ENCODE measurements at regions not wholly inside any gene's neighbourhood (a gene's known extent, or its start where the extent isn't known, plus 50 kb on each side); places are given as distances from the start of the nearest gene placed in this dataset.
A peak's percentile ranks its signal among the peaks of the same experiment; 100 is the strongest.

DNA sequence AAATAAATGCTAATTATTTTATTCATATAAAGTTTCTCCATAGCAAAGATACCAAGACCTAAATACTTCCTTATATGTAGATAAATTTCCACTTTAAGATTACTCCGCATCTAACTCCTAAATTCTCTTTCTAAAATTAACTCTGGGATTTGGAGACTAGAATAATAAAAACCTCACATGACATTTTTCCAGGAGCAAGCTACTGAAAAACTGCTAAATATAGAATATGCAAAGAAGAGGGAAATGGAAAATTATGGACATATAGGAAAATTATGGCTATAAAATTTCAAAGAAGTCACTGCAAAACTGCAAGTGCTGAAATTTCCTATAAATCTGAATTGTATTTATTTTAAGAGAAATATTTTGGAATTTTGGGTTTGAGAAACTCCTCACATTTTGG, 186.2 kb downstream of the DUSP6 start:
- no peaks in the 10 kb centered on the region for H3K36me3 ChIP-seq (ENCODE audit: insufficient read depth, low read length)
- H3K4me3 ChIP-seq (ENCODE audit: low read length): no peak overlapping the region
- H3K9ac ChIP-seq (ENCODE audit: low read depth, low read length): peak overlapping the region; percentile 31
- peaks cover 38% of the 10 kb centered on the region for H3K4me1 ChIP-seq (ENCODE audit: control insufficient read depth, insufficient read depth, low read length)
- no peak overlapping the region for H3K4me2 ChIP-seq (ENCODE audit: low read length)
- H3K27me3 ChIP-seq (ENCODE audit: control insufficient read depth, insufficient read depth, low read length): no peaks in the 10 kb centered on the region
- no peaks in the 10 kb centered on the region for H3K9me3 ChIP-seq (replicated peaks; ENCODE audit: low read length)

DNA sequence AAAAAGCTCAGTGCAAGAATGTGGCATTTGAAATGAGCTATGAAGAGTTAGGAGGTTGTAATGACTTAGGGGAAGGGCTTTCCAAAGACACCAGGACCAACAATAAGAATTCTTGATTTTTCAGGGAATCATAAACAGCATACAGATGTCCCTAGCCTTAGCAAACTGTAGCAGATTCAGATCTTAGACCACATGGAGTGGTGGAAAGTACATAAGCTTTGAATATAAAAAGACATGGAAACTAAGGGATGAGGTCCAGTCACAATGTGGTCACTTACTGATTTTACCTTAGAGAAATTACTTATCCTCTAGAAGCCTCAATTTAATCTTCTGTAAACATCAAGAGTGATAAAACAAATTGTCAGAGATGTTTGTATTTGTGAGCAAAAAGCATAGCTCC, 186.6 kb downstream of the DUSP6 start:
- no peaks in the 10 kb centered on the region for H3K36me3 ChIP-seq (ENCODE audit: insufficient read depth, low read length)
- peak overlapping the region; percentile 31 for H3K9ac ChIP-seq (ENCODE audit: low read depth, low read length)
- no peaks in the 10 kb centered on the region for H3K27me3 ChIP-seq (ENCODE audit: control insufficient read depth, insufficient read depth, low read length)
- no peak overlapping the region for H3K4me3 ChIP-seq (ENCODE audit: low read length)
- peaks cover 42% of the 10 kb centered on the region for H3K4me1 ChIP-seq (ENCODE audit: control insufficient read depth, insufficient read depth, low read length)
- H3K4me2 ChIP-seq (ENCODE audit: low read length): no peak overlapping the region
- H3K9me3 ChIP-seq (replicated peaks; ENCODE audit: low read length): no peaks in the 10 kb centered on the region

DNA sequence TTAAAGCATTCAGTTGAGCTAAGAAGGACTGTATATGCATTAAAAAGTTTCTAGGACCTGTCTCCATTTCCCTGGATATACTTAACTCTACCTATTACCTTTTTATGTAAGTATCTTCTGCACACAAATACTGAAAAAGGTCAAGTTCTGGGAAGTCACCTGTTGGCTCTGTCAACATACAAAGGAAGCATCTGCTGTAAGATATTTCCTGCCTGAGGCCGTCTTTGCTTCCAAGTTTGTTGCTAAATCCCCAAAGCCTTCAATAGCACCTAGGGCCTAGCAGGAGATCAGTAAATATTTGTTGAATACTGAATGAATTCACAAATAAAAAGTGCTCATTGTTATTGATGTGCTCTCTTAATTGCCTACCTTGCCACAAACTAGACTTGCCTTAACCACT, 188.4 kb downstream of the DUSP6 start:
- H3K4me1 ChIP-seq (ENCODE audit: control insufficient read depth, insufficient read depth, low read length): peaks cover 52% of the 10 kb centered on the region
- no peaks in the 10 kb centered on the region for H3K36me3 ChIP-seq (ENCODE audit: insufficient read depth, low read length)
- H3K9ac ChIP-seq (ENCODE audit: low read depth, low read length): no peak overlapping the region
- H3K27me3 ChIP-seq (ENCODE audit: control insufficient read depth, insufficient read depth, low read length): no peaks in the 10 kb centered on the region
- H3K9me3 ChIP-seq (replicated peaks; ENCODE audit: low read length): no peaks in the 10 kb centered on the region
- H3K4me3 ChIP-seq (ENCODE audit: low read length): no peak overlapping the region
- no peak overlapping the region for H3K4me2 ChIP-seq (ENCODE audit: low read length)

GRCh38 chr12:89162589-89163261, 189.6 kb downstream of the DUSP6 start:
- H3K9me3 ChIP-seq (replicated peaks; ENCODE audit: low read length): no peaks in the 10 kb centered on the region
- H3K9ac ChIP-seq (ENCODE audit: low read depth, low read length): peak overlapping the region; percentile 66
- peaks cover 59% of the 10 kb centered on the region for H3K4me1 ChIP-seq (ENCODE audit: control insufficient read depth, insufficient read depth, low read length)
- H3K4me3 ChIP-seq (ENCODE audit: low read length): no peak overlapping the region
- no peaks in the 10 kb centered on the region for H3K27me3 ChIP-seq (ENCODE audit: control insufficient read depth, insufficient read depth, low read length)
- peak overlapping the region; percentile 10 for H3K4me2 ChIP-seq (ENCODE audit: low read length)
- H3K36me3 ChIP-seq (ENCODE audit: insufficient read depth, low read length): no peaks in the 10 kb centered on the region

- Histone ChIP-seq H3K4me3 (ENCODE audit: low read length) (no peak overlapping the region), H3K9me3 (replicated peaks; ENCODE audit: low read length) (no peaks in the 10 kb centered on the region), H3K27me3 (ENCODE audit: control insufficient read depth, insufficient read depth, low read length) (no peaks in the 10 kb centered on the region), H3K36me3 (ENCODE audit: insufficient read depth, low read length) (no peaks in the 10 kb centered on the region), H3K4me1 (ENCODE audit: control insufficient read depth, insufficient read depth, low read length) (peaks cover 65% of the 10 kb centered on the region), H3K9ac (ENCODE audit: low read depth, low read length) (peak overlapping the region; percentile 66), H3K4me2 (ENCODE audit: low read length) (no peak overlapping the region)
These were observed 190.7 kb downstream of the DUSP6 start for GRCh38 chr12:89161557-89161956.

DNA sequence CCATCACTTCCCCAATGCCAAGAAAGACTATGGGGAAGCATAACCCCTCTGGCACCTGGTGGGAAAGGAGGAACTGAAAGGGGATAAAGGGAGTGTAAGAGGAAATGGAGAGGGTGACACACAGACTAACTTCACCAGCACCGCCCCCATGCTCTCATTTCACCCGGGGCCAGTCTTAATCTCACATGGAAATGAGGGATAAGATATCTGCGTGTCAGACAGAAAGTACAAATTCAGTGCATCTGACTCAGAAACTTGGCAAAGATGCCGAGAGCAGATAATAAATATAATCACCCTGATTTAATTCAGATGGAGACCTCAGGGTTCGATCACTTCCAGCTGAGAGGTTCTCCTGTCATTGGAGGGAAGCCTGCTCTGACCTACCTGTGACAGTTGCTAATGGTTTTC, 191.6 kb downstream of the DUSP6 start:
- Histone ChIP-seq H3K27me3 (ENCODE audit: control insufficient read depth, insufficient read depth, low read length) (no peaks in the 10 kb centered on the region), H3K36me3 (ENCODE audit: insufficient read depth, low read length) (no peaks in the 10 kb centered on the region), H3K4me2 (ENCODE audit: low read length) (peak overlapping the region; percentile 55), H3K9ac (ENCODE audit: low read depth, low read length) (peak overlapping the region; percentile 62), H3K4me1 (ENCODE audit: control insufficient read depth, insufficient read depth, low read length) (peaks cover 65% of the 10 kb centered on the region), H3K9me3 (replicated peaks; ENCODE audit: low read length) (no peaks in the 10 kb centered on the region), H3K4me3 (ENCODE audit: low read length) (peak overlapping the region; percentile 3)

GRCh38 chr12:89157413-89157812, 194.9 kb downstream of the DUSP6 start:
- no peak overlapping the region for H3K4me3 ChIP-seq (ENCODE audit: low read length)
- H3K36me3 ChIP-seq (ENCODE audit: insufficient read depth, low read length): no peaks in the 10 kb centered on the region
- no peaks in the 10 kb centered on the region for H3K27me3 ChIP-seq (ENCODE audit: control insufficient read depth, insufficient read depth, low read length)
- H3K4me2 ChIP-seq (ENCODE audit: low read length): peak overlapping the region; percentile 56
- no peak overlapping the region for H3K9ac ChIP-seq (ENCODE audit: low read depth, low read length)
- no peaks in the 10 kb centered on the region for H3K9me3 ChIP-seq (replicated peaks; ENCODE audit: low read length)
- H3K4me1 ChIP-seq (ENCODE audit: control insufficient read depth, insufficient read depth, low read length): peaks cover 57% of the 10 kb centered on the region

GRCh38 chr12:89156862-89157262, 195.4 kb downstream of the DUSP6 start:
- H3K9me3 ChIP-seq (replicated peaks; ENCODE audit: low read length): no peaks in the 10 kb centered on the region
- H3K27me3 ChIP-seq (ENCODE audit: control insufficient read depth, insufficient read depth, low read length): no peaks in the 10 kb centered on the region
- peak overlapping the region; percentile 60 for H3K9ac ChIP-seq (ENCODE audit: low read depth, low read length)
- H3K4me1 ChIP-seq (ENCODE audit: control insufficient read depth, insufficient read depth, low read length): peaks cover 52% of the 10 kb centered on the region
- no peaks in the 10 kb centered on the region for H3K36me3 ChIP-seq (ENCODE audit: insufficient read depth, low read length)
- no peak overlapping the region for H3K4me3 ChIP-seq (ENCODE audit: low read length)
- peak overlapping the region; percentile 56 for H3K4me2 ChIP-seq (ENCODE audit: low read length)

- Histone ChIP-seq H3K4me2 (ENCODE audit: low read length) (peak overlapping the region; percentile 56), H3K9ac (ENCODE audit: low read depth, low read length) (peak overlapping the region; percentile 60), H3K4me1 (ENCODE audit: control insufficient read depth, insufficient read depth, low read length) (peaks cover 46% of the 10 kb centered on the region), H3K4me3 (ENCODE audit: low read length) (peak overlapping the region; percentile 2), H3K36me3 (ENCODE audit: insufficient read depth, low read length) (no peaks in the 10 kb centered on the region), H3K27me3 (ENCODE audit: control insufficient read depth, insufficient read depth, low read length) (no peaks in the 10 kb centered on the region), H3K9me3 (replicated peaks; ENCODE audit: low read length) (no peaks in the 10 kb centered on the region)
These were observed 196.0 kb downstream of the DUSP6 start for GRCh38 chr12:89156340-89156739.

GRCh38 chr12:89155826-89156225, 196.5 kb downstream of the DUSP6 start:
- Histone ChIP-seq H3K9me3 (replicated peaks; ENCODE audit: low read length) (no peaks in the 10 kb centered on the region), H3K36me3 (ENCODE audit: insufficient read depth, low read length) (no peaks in the 10 kb centered on the region), H3K4me3 (ENCODE audit: low read length) (no peak overlapping the region), H3K4me2 (ENCODE audit: low read length) (peak overlapping the region; percentile 56), H3K9ac (ENCODE audit: low read depth, low read length) (peak overlapping the region; percentile 22), H3K27me3 (ENCODE audit: control insufficient read depth, insufficient read depth, low read length) (no peaks in the 10 kb centered on the region), H3K4me1 (ENCODE audit: control insufficient read depth, insufficient read depth, low read length) (peaks cover 41% of the 10 kb centered on the region)

DNA sequence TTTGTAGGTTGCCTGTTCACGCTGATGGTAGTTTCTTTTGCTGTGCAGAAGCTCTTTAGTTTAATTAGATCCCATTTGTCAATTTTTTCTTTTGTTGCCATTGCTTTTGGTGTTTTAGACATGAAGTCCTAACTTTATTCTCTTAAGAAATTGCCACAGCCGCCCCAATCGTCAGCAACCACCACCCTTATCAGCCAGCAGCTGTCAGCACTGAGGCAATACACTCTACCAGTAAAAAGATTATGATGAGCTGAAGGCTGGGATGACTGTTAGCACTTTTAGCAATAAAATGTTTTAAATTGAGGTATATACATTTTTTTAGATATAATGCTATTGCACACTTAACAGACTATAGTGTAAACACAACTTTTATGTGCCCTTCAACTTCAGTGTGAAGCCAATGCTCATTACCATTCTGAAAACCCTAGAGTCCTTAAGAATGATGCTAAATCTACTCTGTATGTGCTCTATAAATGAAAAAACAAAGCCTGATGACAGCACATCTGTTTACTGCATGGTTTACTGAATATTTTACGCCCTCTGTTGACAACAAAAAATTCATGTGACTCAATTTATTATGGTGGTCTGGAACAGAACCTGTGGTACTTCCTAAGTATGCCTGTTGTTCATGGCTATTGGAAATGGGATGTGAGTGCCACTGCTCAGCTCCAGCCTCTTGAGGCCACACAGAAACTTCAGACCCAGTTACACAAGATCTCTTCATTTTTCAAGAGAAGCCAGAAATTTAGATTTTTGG, 197.4 kb downstream of the DUSP6 start:
- Histone ChIP-seq H3K9ac (ENCODE audit: low read depth, low read length) (no peak overlapping the region), H3K4me3 (ENCODE audit: low read length) (no peak overlapping the region), H3K9me3 (replicated peaks; ENCODE audit: low read length) (no peaks in the 10 kb centered on the region), H3K36me3 (ENCODE audit: insufficient read depth, low read length) (no peaks in the 10 kb centered on the region), H3K27me3 (ENCODE audit: control insufficient read depth, insufficient read depth, low read length) (no peaks in the 10 kb centered on the region), H3K4me2 (ENCODE audit: low read length) (no peak overlapping the region), H3K4me1 (ENCODE audit: control insufficient read depth, insufficient read depth, low read length) (peaks cover 32% of the 10 kb centered on the region)

- no peaks in the 10 kb centered on the region for H3K36me3 ChIP-seq (ENCODE audit: insufficient read depth, low read length)
- peaks cover 27% of the 10 kb centered on the region for H3K4me1 ChIP-seq (ENCODE audit: control insufficient read depth, insufficient read depth, low read length)
- no peak overlapping the region for H3K4me2 ChIP-seq (ENCODE audit: low read length)
- H3K27me3 ChIP-seq (ENCODE audit: control insufficient read depth, insufficient read depth, low read length): no peaks in the 10 kb centered on the region
- no peak overlapping the region for H3K4me3 ChIP-seq (ENCODE audit: low read length)
- H3K9ac ChIP-seq (ENCODE audit: low read depth, low read length): no peak overlapping the region
- no peaks in the 10 kb centered on the region for H3K9me3 ChIP-seq (replicated peaks; ENCODE audit: low read length)
These were observed 199.0 kb downstream of the DUSP6 start for GRCh38 chr12:89153341-89153740.

All from skeletal muscle satellite cell (primary cell).